CD4-positive, alpha-beta T cell treated with Interleukin-15 for 4 hours (primary cell): ENCODE measurements at regions not wholly inside any gene's neighbourhood (a gene's known extent, or its start where the extent isn't known, plus 50 kb on each side); places are given as distances from the start of the nearest gene placed in this dataset.

Experiments
- DNase-seq: peaks from one replicate; pipeline ENCODE4 v3.0.0-alpha.2; 2020; ENCODE audit warnings: low spot score

GRCh38 chr12:132407451-132407961, 78.1 kb upstream of the GALNT9 start:
- no peak for DNase-seq

- no peak for DNase-seq
These were observed 77.4 kb upstream of the GALNT9 start for GRCh38 chr12:132406493-132407450.

- no peak for DNase-seq
These were observed 76.4 kb upstream of the GALNT9 start for GRCh38 chr12:132405742-132406251.

- no peak for DNase-seq
These were observed 75.8 kb upstream of the GALNT9 start for GRCh38 chr12:132404951-132405741.

GRCh38 chr12:132404435-132404855, 75.1 kb upstream of the GALNT9 start:
- DNase-seq = no peak

DNA sequence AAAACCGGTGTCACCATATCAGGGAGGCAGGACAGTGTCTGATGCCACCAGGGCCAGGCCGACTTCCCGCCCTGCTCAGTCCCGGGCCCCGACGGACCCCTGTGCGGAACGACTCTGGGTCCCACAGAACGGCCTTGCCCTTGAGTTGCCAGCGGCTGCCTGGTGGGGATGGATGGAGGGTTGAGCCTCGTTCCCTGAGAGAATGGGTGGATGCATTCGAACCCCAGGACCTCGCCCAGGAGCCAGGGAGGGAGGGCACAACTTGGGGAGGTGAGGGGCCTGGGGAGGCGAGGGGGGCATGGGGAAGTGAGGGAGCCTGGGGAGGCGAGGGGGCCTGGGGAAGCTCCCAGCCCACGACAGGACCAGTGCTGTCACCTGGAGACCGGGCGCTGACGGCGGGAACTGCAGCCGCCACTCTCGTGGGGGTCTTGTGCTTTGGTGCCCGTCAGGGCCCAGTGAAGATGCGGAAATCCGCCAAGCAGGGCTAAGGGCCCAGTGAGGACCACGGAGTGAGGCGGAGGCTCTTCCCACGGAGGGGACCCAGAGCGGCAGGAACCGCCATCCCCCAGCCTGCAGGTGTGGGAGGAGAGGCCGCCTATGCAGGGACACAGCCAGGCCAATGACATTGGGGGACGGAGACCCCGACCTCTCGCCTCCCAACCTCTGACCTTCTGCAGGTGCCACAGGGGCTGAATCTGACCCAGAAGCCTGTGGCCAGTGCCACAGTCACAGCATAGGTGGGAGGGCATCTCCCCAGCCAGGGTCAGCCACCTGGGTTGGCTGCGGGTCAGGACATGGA, 74.4 kb upstream of the GALNT9 start:
- DNase-seq = no peak

DNA sequence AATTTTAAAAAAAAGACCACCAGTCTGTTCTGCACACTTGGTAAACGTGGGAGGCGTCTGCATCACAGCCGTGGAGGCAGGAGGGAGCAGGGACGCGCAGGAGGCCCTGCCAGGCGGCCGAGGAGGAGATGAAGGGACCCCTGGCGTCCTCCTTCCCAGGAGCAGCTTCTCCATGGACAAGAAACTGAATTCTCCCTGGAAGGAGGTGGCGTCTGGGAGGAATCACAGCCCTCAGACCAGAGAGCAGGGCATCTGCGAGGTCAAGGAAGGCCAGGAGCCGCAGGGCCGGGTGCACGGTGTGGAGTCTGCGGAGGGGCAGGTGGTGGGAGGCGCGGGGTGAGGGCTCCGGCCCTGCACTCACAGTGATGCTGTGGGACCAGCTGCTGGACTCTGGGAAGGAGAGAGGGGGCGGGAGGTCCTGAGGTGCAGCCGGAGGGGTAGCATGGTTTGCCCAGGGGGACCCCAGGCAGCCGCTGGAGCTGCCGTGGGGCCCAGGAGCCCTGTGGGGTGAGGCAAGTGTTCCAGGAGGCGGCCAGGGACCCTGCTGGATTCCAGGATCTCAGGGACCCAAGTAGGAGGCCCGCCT, 73.5 kb upstream of the GALNT9 start:
- DNase-seq = no peak

DNA sequence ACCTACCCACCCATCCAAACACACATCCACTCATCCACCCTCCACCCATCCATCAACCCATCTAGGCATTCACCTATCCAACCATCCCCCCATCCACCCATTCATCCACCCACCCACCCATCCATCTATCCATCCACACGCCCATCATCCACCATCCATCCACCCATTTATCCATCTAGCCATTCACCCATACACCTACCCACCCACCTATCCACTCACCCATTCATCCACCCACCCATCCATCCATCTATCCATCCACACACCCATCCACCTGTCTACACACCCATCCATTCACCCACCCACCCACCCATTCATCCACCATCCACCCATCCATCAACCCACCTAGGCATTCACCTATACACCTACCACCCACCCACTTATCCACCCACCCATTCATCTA, 72.6 kb upstream of the GALNT9 start:
- no peak for DNase-seq

DNA sequence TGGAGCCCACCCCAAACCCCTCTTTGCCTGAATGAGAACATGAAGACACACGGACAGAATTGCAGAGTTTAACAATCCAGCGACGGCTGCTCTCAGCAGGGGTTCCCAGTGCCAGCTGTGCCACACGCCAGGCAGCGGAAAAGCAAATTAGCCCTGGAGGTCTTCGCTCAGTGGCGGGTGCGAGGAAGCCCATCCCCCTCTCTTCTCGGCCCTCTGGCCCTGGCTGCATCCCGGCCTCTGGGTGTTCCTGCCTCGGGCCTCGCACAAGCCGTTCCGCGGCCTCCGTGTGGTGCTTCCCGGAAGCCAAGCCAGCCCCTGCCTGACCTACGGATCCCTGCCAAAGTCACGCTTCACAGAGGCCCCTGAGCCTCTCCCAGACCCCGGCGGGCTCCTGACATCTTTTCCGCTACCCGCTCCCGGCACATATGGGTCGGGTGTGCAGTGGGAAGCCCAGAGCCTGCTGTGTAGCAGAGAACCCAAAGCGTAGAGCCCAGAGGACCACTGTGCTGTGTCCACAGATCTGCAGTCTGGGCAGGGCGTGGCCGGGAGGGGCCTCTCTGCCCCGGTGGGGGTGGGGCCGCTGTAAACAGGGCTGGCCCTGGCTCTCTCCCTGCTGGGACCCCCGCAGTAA, 70.7 kb upstream of the GALNT9 start:
- DNase-seq = no peak

GRCh38 chr12:132399092-132400010, 70.0 kb upstream of the GALNT9 start:
- DNase-seq = no peak

GRCh38 chr12:132398386-132398991, 69.1 kb upstream of the GALNT9 start:
- DNase-seq = no peak

DNA sequence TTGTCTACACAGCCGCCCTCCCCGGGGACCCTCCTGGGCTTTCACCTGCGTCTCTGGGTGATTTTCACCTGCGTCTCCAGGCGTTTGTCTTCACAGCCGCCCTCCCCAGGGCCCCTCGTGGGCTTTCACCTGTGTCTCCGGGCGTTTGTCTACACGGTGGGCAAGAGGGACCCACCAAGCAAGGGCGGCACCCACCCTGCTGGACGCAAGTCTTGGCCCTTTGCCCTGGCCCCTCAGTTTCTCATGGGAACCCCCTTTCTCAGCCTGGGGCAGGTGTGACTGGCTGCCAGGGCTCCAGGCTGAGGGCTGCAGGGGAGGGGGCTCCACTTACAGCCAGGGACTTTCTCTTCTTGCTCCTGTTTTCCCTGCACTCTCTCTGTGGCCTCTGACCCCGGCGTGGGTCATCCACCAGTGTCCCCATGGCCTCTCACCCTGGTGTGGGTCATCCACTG, 68.6 kb upstream of the GALNT9 start:
- no peak for DNase-seq

DNA sequence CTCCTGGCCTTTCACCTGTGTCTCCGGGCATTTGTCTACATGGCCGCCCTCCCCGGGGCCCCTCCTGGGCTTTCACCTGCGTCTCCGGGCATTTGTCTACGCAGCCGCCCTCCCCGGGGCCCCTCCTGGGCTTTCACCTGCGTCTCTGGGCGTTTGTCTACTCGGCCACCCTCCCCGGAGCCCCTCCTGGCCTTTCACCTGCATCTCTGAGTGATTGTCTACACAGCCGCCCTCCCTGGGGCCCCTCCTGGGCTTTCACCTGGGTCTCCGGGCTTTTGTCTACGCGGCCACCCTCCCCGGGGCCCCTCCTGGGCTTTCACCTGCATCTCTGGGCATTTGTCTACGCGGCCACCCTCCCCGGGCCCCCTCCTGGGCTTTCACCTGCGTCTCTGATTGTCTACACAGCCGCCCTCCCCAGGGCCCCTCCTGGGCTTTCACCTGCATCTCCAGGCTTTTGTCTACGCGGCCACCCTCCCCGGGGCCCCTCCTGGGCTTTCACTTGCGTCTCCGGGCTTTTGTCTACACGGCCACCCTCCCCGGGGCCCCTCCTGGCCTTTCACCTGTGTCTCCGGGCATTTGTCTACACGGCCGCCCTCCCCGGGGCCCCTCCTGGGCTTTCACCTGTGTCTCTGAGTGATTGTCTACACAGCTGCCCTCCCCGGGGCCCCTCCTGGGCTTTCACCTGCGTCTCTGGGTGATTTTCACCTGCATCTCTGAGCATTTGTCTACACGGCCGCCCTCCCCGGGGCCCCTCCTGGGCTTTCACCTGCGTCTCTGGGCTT, 68.0 kb upstream of the GALNT9 start:
- DNase-seq = no peak

DNA sequence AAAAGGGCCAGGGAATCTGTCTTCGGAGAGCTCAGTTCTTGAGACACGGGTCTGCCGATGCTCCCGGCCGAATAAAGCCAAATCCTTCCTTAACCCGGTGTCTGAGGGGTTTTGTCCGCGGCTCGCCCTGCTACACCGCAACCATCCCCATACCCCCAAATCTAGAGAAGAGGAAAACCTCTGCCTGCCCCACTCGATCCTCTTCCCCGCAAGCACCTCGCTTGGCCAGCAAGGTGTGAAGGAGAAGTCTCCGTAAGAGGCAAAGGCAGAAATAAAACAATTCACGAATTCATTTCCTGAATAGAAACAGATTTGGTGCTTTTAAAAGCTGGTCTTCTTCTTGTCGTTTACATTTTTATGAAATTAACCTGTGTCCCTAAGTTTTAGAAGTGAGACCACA, 67.3 kb upstream of the GALNT9 start:
- no peak for DNase-seq

DNA sequence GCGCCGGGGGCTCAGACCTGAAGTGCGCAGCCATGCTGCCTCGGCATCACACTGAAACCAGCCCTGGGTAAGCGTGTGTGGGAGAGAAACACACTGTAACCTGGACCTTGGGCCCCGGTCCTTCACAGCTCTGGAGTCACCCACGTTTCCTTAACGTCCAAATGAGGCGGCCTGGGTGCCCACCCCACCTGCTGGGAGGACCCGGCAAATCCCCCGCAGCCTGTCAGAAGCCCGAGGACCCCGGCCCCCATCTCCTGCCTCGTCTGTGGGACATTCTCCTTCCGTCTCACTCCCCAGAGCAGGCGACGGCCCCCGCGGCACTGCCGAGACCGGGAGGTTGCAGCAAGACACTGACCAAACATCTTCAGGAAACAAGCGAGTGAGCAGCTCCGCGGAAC, 66.5 kb upstream of the GALNT9 start:
- no peak for DNase-seq

DNA sequence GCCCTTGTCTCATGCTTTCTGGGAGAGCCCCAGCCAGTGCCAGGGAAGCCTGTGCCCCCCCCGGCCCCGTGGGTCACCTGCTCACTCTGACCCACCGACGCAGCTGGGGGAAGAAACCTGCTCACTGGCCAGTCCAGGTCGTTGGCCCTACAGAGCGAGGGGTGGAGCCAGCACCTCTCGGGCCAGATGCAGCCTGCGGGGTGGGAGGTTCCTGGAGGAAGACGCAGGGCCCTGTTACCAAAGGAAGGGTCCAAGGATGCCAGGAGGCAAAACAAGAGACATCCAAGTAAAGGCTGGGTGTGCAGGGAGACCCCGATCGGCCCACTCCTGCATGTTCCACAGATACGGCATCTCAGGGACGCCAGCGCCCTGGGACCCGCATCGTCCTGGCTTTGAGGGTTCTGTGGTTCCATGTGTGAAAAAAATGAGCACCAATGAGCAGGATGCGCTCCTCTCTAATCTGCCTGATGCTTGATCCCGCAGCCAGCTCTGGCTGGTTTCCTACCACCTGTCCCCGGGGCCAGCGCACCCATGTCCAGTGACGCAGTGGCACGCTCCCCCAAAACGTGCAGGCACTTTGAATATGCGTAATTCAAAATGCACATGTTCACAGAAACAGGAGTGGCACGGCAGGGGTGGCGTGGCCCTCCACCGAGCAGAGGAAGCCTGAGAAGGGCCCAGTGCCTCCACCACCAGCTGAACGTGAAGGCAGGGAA, 66.0 kb upstream of the GALNT9 start:
- no peak for DNase-seq

- no peak for DNase-seq
These were observed 64.9 kb upstream of the GALNT9 start for GRCh38 chr12:132393991-132394949.
